K562 (cell line): ENCODE measurements at regions not wholly inside any gene's neighbourhood (a gene's known extent, or its start where the extent isn't known, plus 50 kb on each side); places are given as distances from the start of the nearest gene placed in this dataset.

ENCODE experiments used
- ATAC-seq: fragments of 200-7000 bp; cut with Tn5 transposase; 3 replicates; pipeline ENCODE4 v1.9.1; 2020; ENCODE audit warnings: moderate library complexity
- BruUV-seq: library from RNA; stranded (reverse); fragments of 400-500 nt; replicated peaks from 2 replicates; lab custom pipeline; 2021; lab: Mats Ljungman, UMichigan
- CTCF ChIA-PET: fragments of 300-600 bp; formaldehyde crosslinking; extraction: SDS; loops from one replicate; lab custom pipeline; 2021; ENCODE audit warnings: low intra/inter-chr PET ratio; lab: Yijun Ruan, JAX
- POLR2A ChIA-PET: fragments of 300-600, 350-650 bp; sonication (Branson Sonifier 250); formaldehyde crosslinking; extraction: SDS; loops from one replicate; lab custom pipeline; 2021; ENCODE audit warnings: antibody characterized with exemption, inconsistent platforms; lab: Yijun Ruan, JAX
- DNase-seq, 4 experiments: peaks; one replicate each; pipeline versions ENCODE4 v3.0.0 to v3.0.0-alpha.2; 2011 to 2018; ENCODE audit warnings: low spot score in 3 of 4, mixed read lengths in 3 of 4; ENCODE audit errors: extremely low read depth in 1 of 4
- FAIRE-seq: peaks from 2 replicates; lab custom pipeline; 2011; peaks lifted over from hg19 to GRCh38; lab: Jason Lieb, UNC
- H2AFZ ChIP-seq: 2 replicates; pipeline ENCODE4 v1.6.0; 2011; ENCODE audit warnings: low read depth, low read length, control low read depth, inconsistent platforms
- H3K27ac ChIP-seq: fragments of 200-600 bp; 3 replicates; pipeline ENCODE4 v1.8.0; 2011; ENCODE audit warnings: low read depth, mild to moderate bottlenecking, control low read depth, inconsistent platforms, low read length, moderate library complexity, mixed read lengths; ENCODE audit errors: extremely low read depth
- H3K27me3 ChIP-seq, 2 experiments: fragments of 300-600 bp in 1 of 2; 2 replicates in 1 of 2; 3 replicates in 1 of 2; pipeline versions ENCODE4 v1.6.0 to v1.8.0; 2011; ENCODE audit warnings: inconsistent platforms in 2 of 2, low read length in 2 of 2, mild to moderate bottlenecking in 1 of 2, mixed read lengths in 1 of 2, moderate library complexity in 1 of 2; ENCODE audit not compliant: control insufficient read depth in 2 of 2, insufficient read depth in 2 of 2
- H3K36me3 ChIP-seq: fragments of 300-600 bp; 3 replicates; pipeline ENCODE4 v1.8.0; 2011; ENCODE audit warnings: mild to moderate bottlenecking, low read length, inconsistent platforms; ENCODE audit not compliant: control insufficient read depth, insufficient read depth
- H3K4me1 ChIP-seq, 2 experiments: fragments of 200-600 bp in 1 of 2; replicated peaks in 1 of 2; 2 replicates in 1 of 2; 3 replicates in 1 of 2; pipeline versions ENCODE4 v1.5.1 to v1.8.0; 2011; ENCODE audit warnings: inconsistent platforms in 2 of 2, low read length in 2 of 2, mild to moderate bottlenecking in 1 of 2, mixed read lengths in 1 of 2, moderate library complexity in 1 of 2; ENCODE audit not compliant: control insufficient read depth in 2 of 2, insufficient read depth in 2 of 2
- H3K4me2 ChIP-seq: 2 replicates; pipeline ENCODE4 v1.6.1; 2011; ENCODE audit warnings: low read length, control low read depth, inconsistent platforms, mixed read lengths; ENCODE audit not compliant: insufficient read depth
- H3K4me3 ChIP-seq: fragments of 200-600 bp; sonication (generic), shearing (Covaris generic); 2 replicates; pipeline ENCODE4 v1.5.1; 2016; ENCODE audit warnings: control low read depth, inconsistent platforms
- H3K79me2 ChIP-seq: fragments of 200-600 bp; 3 replicates; pipeline ENCODE4 v1.8.0; 2011; ENCODE audit warnings: low read length, inconsistent platforms; ENCODE audit not compliant: control insufficient read depth, insufficient read depth
- H3K9ac ChIP-seq, 2 experiments: 2 replicates each; pipeline versions ENCODE4 v1.6.0 to v1.6.1; 2011; ENCODE audit warnings: low read depth in 2 of 2, low read length in 2 of 2, control low read depth in 1 of 2, inconsistent platforms in 1 of 2, mild to moderate bottlenecking in 1 of 2, mixed read lengths in 1 of 2; ENCODE audit not compliant: insufficient read depth in 1 of 2
- H3K9me1 ChIP-seq: one replicate; pipeline ENCODE4 v1.6.0; 2011; ENCODE audit warnings: inconsistent platforms, mild to moderate bottlenecking, low read length, moderate library complexity; ENCODE audit not compliant: control insufficient read depth, insufficient read depth
- H3K9me3 ChIP-seq: replicated peaks from 2 replicates; pipeline ENCODE4 v1.5.1; 2011; ENCODE audit warnings: low read depth, low read length, inconsistent platforms; ENCODE audit not compliant: control insufficient read depth, insufficient read depth
- H4K20me1 ChIP-seq: replicated peaks from 2 replicates; pipeline ENCODE4 v1.6.1; 2011; ENCODE audit warnings: low read length, inconsistent platforms, mixed read lengths; ENCODE audit not compliant: control insufficient read depth, insufficient read depth
- DDX20 ChIP-seq: fragments of 450-650 bp; IDR thresholded peaks from 2 replicates; pipeline ENCODE4 v1.6.1; 2016; ENCODE audit warnings: missing genetic modification characterization, low read depth, mild to moderate bottlenecking, missing compliant biosample characterization, moderate library complexity
- EP300 ChIP-seq: IDR thresholded peaks from 2 replicates; pipeline ENCODE4 v1.6.1; 2012; ENCODE audit warnings: low read length, improper control_type of control experiment
- GATAD2A ChIP-seq: fragments of 450-650 bp; IDR thresholded peaks from 2 replicates; pipeline ENCODE4 v1.6.1; 2017
- JUND ChIP-seq, 2 experiments: IDR thresholded peaks; 2 replicates in 1 of 2; 3 replicates in 1 of 2; pipeline ENCODE4 v1.6.1; 2011; ENCODE audit warnings: borderline replicate concordance in 2 of 2, low read depth in 2 of 2, low read length in 2 of 2, improper control_type of control experiment in 1 of 2, missing biosample characterization in 1 of 2, missing genetic modification characterization in 1 of 2, missing genetic modification reagents in 1 of 2
- KAT7 ChIP-seq: sonication (generic); formaldehyde crosslinking; IDR thresholded peaks from 2 replicates; pipeline ENCODE4 v1.8.0; 2022; ENCODE audit warnings: missing genetic modification reagents, mild to moderate bottlenecking, borderline replicate concordance
- KLF10 ChIP-seq: fragments of 250-450 bp; sonication (Bioruptor Pico); IDR thresholded peaks from 2 replicates; pipeline ENCODE4 v1.6.1; 2021; ENCODE audit warnings: matching md5 sums
- LARP7 ChIP-seq: fragments of 450-650 bp; IDR thresholded peaks from 2 replicates; pipeline ENCODE4 v1.6.1; 2016
- NFATC3 ChIP-seq: fragments of 450-650 bp; IDR thresholded peaks from 2 replicates; pipeline ENCODE4 v1.6.1; 2017; ENCODE audit warnings: mild to moderate bottlenecking
- NR1H2 ChIP-seq: sonication (generic); formaldehyde crosslinking; IDR thresholded peaks from 2 replicates; pipeline ENCODE4 v1.4.0; 2020; ENCODE audit warnings: mild to moderate bottlenecking, missing genetic modification reagents
- RBM15 ChIP-seq: fragments of 200-400 bp; formaldehyde crosslinking; IDR thresholded peaks from 2 replicates; pipeline ENCODE4 v1.6.1; 2018; ENCODE audit warnings: mild to moderate bottlenecking, low read length, moderate library complexity; ENCODE audit not compliant: insufficient read depth
- STAT5A ChIP-seq: IDR thresholded peaks from 2 replicates; pipeline ENCODE4 v1.6.1; 2012; ENCODE audit warnings: low read length, inconsistent platforms, borderline replicate concordance
- ZNF217 ChIP-seq: sonication (generic); formaldehyde crosslinking; IDR thresholded peaks from 2 replicates; pipeline ENCODE4 v1.8.0; 2022; ENCODE audit warnings: mild to moderate bottlenecking, missing genetic modification reagents
- ZNF224 ChIP-seq: sonication (generic); formaldehyde crosslinking; IDR thresholded peaks from 2 replicates; pipeline ENCODE4 v1.8.0; 2022; ENCODE audit warnings: mild to moderate bottlenecking, missing genetic modification reagents
- ZNF668 ChIP-seq: fragments of 250-450 bp; sonication (Bioruptor Pico); IDR thresholded peaks from 2 replicates; pipeline ENCODE4 v1.8.0; 2022; ENCODE audit warnings: mild to moderate bottlenecking, inconsistent platforms
- WGBS: fragments of 100-300 bp; shearing (Covaris generic); methylation state at CpG from one replicate; pipeline ENCODE4 v1.1.6; 2016; ENCODE audit warnings: low coverage, mixed read lengths; ENCODE audit not compliant: insufficient coverage; ENCODE audit errors: missing lambda C conversion rate; 5-methylcytosine and 5-hydroxymethylcytosine counted together
- in situ Hi-C: fragments of 300-500 bp; cut with MboI; formaldehyde crosslinking; loops from 4 replicates; pipeline ENCODE4 v1.15.0; 2018; ENCODE audit warnings: inconsistent platforms, mixed read lengths
- intact Hi-C: fragments of 100-400 bp; cut with micrococcal nuclease; formaldehyde crosslinking; loops from 2 replicates; pipeline ENCODE4 v1.14.2; 2022

DNA sequence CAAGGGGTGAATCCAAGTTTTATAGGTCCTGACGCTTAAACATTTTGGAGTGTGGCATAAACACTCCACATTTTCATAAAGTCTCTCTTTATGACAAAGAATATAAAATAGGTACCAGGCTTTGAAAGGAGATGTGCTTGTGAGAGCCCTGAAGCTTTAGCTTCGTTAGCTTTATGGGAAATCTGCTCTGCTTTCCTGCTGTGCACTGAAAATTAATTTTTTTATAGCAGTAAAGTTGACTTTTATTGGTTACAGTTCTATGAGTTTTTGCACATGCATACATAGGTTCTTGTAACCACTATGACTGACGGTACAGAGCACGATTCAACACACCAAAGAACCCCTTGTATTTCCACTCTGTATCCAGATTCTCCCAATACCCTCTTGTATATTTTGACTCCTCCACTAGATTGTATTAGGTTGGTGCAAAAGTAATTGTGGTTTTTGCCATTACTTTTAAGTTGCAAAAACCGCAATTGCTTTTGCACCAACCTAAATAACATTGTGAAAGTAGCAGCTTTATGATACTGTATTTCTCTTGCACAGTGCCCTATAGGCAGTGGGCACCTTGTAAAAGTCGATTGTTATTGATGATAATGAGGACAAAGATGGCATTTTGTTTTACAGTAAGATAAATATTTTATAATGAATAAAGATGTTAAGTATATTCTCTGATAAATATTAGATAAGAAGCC, 145.2 kb upstream of the AKIRIN2 start:
- no peak for ATAC-seq
- no peaks in the 10 kb centered on the region for H3K9me1 ChIP-seq
- H3K4me2 ChIP-seq: no peak overlapping the region
- WGBS: under 1% methylated on average over 6 of the region's 6 CpGs
- H2AFZ ChIP-seq: no peak overlapping the region
- FAIRE-seq: no peak
- intact Hi-C loops: no loop called here
- H3K79me2 ChIP-seq: no peaks in the 10 kb centered on the region
- peaks cover 6 to 9% of the 10 kb centered on the region in 2 experiments; a peak in 2 of 5 replicates for H3K27me3 ChIP-seq
- POLR2A ChIA-PET: interaction anchor here (1.5 kb wide), 1 partner anchor 12 kb away, joined by 3 read pairs; no protein-coding TSS in a partner anchor
- H4K20me1 ChIP-seq: no peaks in the 10 kb centered on the region
- in situ Hi-C loops: no loop called here
- TF ChIP-seq GATAD2A: no peak
- no peak for TF ChIP-seq KAT7 (CRISPR knock-in tag)
- TF ChIP-seq NFATC3: no peak
- no peak for TF ChIP-seq ZNF217
- no peak for TF ChIP-seq STAT5A
- TF ChIP-seq DDX20 (tag): no peak
- no peak for TF ChIP-seq LARP7
- TF ChIP-seq NR1H2: no peak
- no peak for TF ChIP-seq EP300
- no peak for TF ChIP-seq ZNF224
- no peak for TF ChIP-seq ZNF668
- TF ChIP-seq KLF10 (CRISPR knock-in tag): no peak
- no peak for TF ChIP-seq JUND (IDR thresholded peaks at IDR 0.05; ENCODE audit: borderline replicate concordance, low read depth, low read length)
- no peak for TF ChIP-seq JUND (tag; IDR thresholded peaks at IDR 0.05; ENCODE audit: borderline replicate concordance, low read depth, low read length)
- no peak for TF ChIP-seq RBM15
- TF ChIP-seq, all 486 proteins: peak for 0
- Histone ChIP-seq H3K36me3 (no peaks in the 10 kb centered on the region), H3K9me3 (no peaks in the 10 kb centered on the region), H3K27ac (no peak overlapping the region), H3K4me3 (no peak overlapping the region), H3K9ac (no peak overlapping the region), H3K4me1 (no peaks in the 10 kb centered on the region)
- DNase-seq: no peak
- CTCF ChIA-PET: no interaction called here
- BruUV-seq: no TSS peak
